Neural cell (in vitro differentiated cells): ENCODE measurements at regions not wholly inside any gene's neighbourhood (a gene's known extent, or its start where the extent isn't known, plus 50 kb on each side); places are given as distances from the start of the nearest gene placed in this dataset.

Experiments
- H2AFZ ChIP-seq: fragments of 200-600, 300-800 bp; sonication (generic), shearing (Covaris generic); 2 replicates; pipeline ENCODE4 v1.6.0; 2014; ENCODE audit warnings: low read depth, mild to moderate bottlenecking, antibody characterized with exemption, low read length, moderate library complexity
- H3F3A ChIP-seq: fragments of 200-600 bp; shearing (Covaris generic); 2 replicates; pipeline ENCODE4 v1.6.1; 2016; ENCODE audit warnings: mild to moderate bottlenecking, moderate library complexity, mixed read lengths, antibody characterized with exemption, low read length; ENCODE audit not compliant: insufficient read depth, poor library complexity, severe bottlenecking
- H3K27ac ChIP-seq: fragments of 200-600, 300-800 bp; sonication (generic), shearing (Covaris generic); 2 replicates; pipeline ENCODE4 v1.5.1; 2014; ENCODE audit warnings: mild to moderate bottlenecking, low read length, moderate library complexity
- H3K27me3 ChIP-seq: fragments of 300-800, 200-600 bp; sonication (generic), shearing (Covaris generic); 2 replicates; pipeline ENCODE4 v1.6.0; 2014; ENCODE audit warnings: mild to moderate bottlenecking, low read depth, low read length, moderate library complexity; ENCODE audit not compliant: insufficient read depth
- H3K36me3 ChIP-seq: fragments of 300-800, 200-600 bp; sonication (generic), shearing (Covaris generic); 2 replicates; pipeline ENCODE4 v1.5.1; 2014; ENCODE audit warnings: mild to moderate bottlenecking, antibody characterized with exemption, low read length, moderate library complexity; ENCODE audit not compliant: insufficient read depth
- H3K4me2 ChIP-seq: fragments of 300-800, 200-600 bp; sonication (generic), shearing (Covaris generic); 2 replicates; pipeline ENCODE4 v1.6.0; 2014; ENCODE audit warnings: mild to moderate bottlenecking, low read length
- H3K4me3 ChIP-seq: fragments of 300-800, 200-600 bp; sonication (generic), shearing (Covaris generic); 2 replicates; pipeline ENCODE4 v1.5.1; 2014; ENCODE audit warnings: mild to moderate bottlenecking, low read length, moderate library complexity
- H3K79me2 ChIP-seq: fragments of 200-600 bp; shearing (Covaris generic); replicated peaks from 2 replicates; pipeline ENCODE4 v1.6.0; 2014; ENCODE audit warnings: mild to moderate bottlenecking, low read length, moderate library complexity; ENCODE audit not compliant: insufficient read depth
- H3K9ac ChIP-seq: fragments of 300-800, 200-600 bp; sonication (generic), shearing (Covaris generic); 2 replicates; pipeline ENCODE4 v1.6.1; 2016; ENCODE audit warnings: mild to moderate bottlenecking, low read length, mixed read lengths
- H3K9me2 ChIP-seq: fragments of 200-600 bp; shearing (Covaris generic); 2 replicates; pipeline ENCODE4 v1.6.1; 2016; ENCODE audit warnings: mild to moderate bottlenecking, low read length, mixed read lengths; ENCODE audit not compliant: insufficient read depth
- H3K9me3 ChIP-seq: fragments of 200-600, 300-800 bp; sonication (generic), shearing (Covaris generic); 2 replicates; pipeline ENCODE4 v1.6.1; 2016; ENCODE audit warnings: mild to moderate bottlenecking, mixed run types, low read length, moderate library complexity, mixed read lengths
- H4K20me1 ChIP-seq: fragments of 200-600 bp; shearing (Covaris generic); 2 replicates; pipeline ENCODE4 v1.6.1; 2016; ENCODE audit warnings: mild to moderate bottlenecking, mixed run types; ENCODE audit not compliant: insufficient read depth
- CTCF ChIP-seq: fragments of 450-650 bp; IDR thresholded peaks from 2 replicates; pipeline ENCODE4 v1.5.1; 2014; ENCODE audit warnings: antibody characterized with exemption, mild to moderate bottlenecking, moderate library complexity; ENCODE audit not compliant: poor library complexity, severe bottlenecking
- EP300 ChIP-seq: fragments of 450-650 bp; conservative IDR thresholded peaks from 2 replicates; pipeline ENCODE4 v1.6.1; 2014; ENCODE audit warnings: antibody characterized with exemption, mild to moderate bottlenecking, moderate library complexity; ENCODE audit not compliant: poor library complexity, severe bottlenecking
- EZH2 ChIP-seq: fragments of 200-600, 300-800 bp; shearing (Covaris generic), sonication (generic); IDR thresholded peaks from 2 replicates; pipeline ENCODE4 v1.6.1; 2014; ENCODE audit warnings: antibody characterized with exemption, low read length, borderline replicate concordance, mild to moderate bottlenecking; ENCODE audit not compliant: insufficient read depth, poor library complexity, severe bottlenecking
- MXI1 ChIP-seq: fragments of 450-650 bp; conservative IDR thresholded peaks from 2 replicates; pipeline ENCODE4 v1.6.1; 2014; ENCODE audit warnings: antibody characterized with exemption, mild to moderate bottlenecking; ENCODE audit not compliant: poor library complexity, severe bottlenecking
- POLR2AphosphoS5 ChIP-seq: IDR thresholded peaks from 2 replicates; pipeline ENCODE4 v1.6.1; 2012
- RAD21 ChIP-seq: fragments of 450-650 bp; conservative IDR thresholded peaks from 2 replicates; pipeline ENCODE4 v1.6.1; 2014; ENCODE audit warnings: antibody characterized with exemption, mild to moderate bottlenecking, moderate library complexity
- REST ChIP-seq: IDR thresholded peaks from 2 replicates; pipeline ENCODE4 v1.6.1; 2012; ENCODE audit warnings: borderline replicate concordance
- SMC3 ChIP-seq: fragments of 450-650 bp; conservative IDR thresholded peaks from 2 replicates; pipeline ENCODE4 v1.6.1; 2014; ENCODE audit warnings: antibody characterized with exemption, mild to moderate bottlenecking, moderate library complexity; ENCODE audit not compliant: poor library complexity
- TAF1 ChIP-seq: IDR thresholded peaks from 2 replicates; pipeline ENCODE4 v1.6.1; 2012; ENCODE audit warnings: low read depth

GRCh38 chr15:46955576-46955975 is 761.7 kb upstream of the SEMA6D start:
- no peak overlapping the region for H3K27ac ChIP-seq
- TF ChIP-seq REST (no peak), MXI1 (no peak), POLR2AphosphoS5 (no peak), TAF1 (no peak)
- H3K79me2 ChIP-seq = no peaks in the 10 kb centered on the region
- H3F3A ChIP-seq = no peaks in the 10 kb centered on the region
- H3K9ac ChIP-seq = no peak overlapping the region
- no peak overlapping the region for H3K4me3 ChIP-seq
- H3K4me2 ChIP-seq = no peak overlapping the region
- no peaks in the 10 kb centered on the region for H3K27me3 ChIP-seq
- H3K36me3 ChIP-seq = no peaks in the 10 kb centered on the region
- H3K9me2 ChIP-seq = no peaks in the 10 kb centered on the region
- no peaks in the 10 kb centered on the region for H3K9me3 ChIP-seq
- no peak overlapping the region for H2AFZ ChIP-seq
- no peaks in the 10 kb centered on the region for H4K20me1 ChIP-seq

- Histone ChIP-seq H3K9me3 (no peaks in the 10 kb centered on the region), H3K4me3 (no peak overlapping the region), H2AFZ (no peak overlapping the region), H3F3A (no peaks in the 10 kb centered on the region), H3K27me3 (no peaks in the 10 kb centered on the region), H3K4me2 (no peak overlapping the region), H3K27ac (no peak overlapping the region), H3K36me3 (no peaks in the 10 kb centered on the region), H3K9ac (no peak overlapping the region), H3K9me2 (no peaks in the 10 kb centered on the region), H4K20me1 (no peaks in the 10 kb centered on the region), H3K79me2 (no peaks in the 10 kb centered on the region)
- TF ChIP-seq MXI1 (no peak), EP300 (no peak), REST (no peak), CTCF (no peak), EZH2 (no peak), TAF1 (no peak), RAD21 (no peak), POLR2AphosphoS5 (no peak), SMC3 (no peak)
Observed at GRCh38 chr15:46956456-46956855, 760.8 kb upstream of the SEMA6D start.
